GM12801 (cell line): ENCODE measurements at regions not wholly inside any gene's neighbourhood (a gene's known extent, or its start where the extent isn't known, plus 50 kb on each side); places are given as distances from the start of the nearest gene placed in this dataset.

ENCODE experiments used
- CTCF ChIP-seq: IDR thresholded peaks from one replicate; pipeline ENCODE4 v1.5.1; 2011; ENCODE audit warnings: control low read depth; ENCODE audit not compliant: insufficient read length; ENCODE audit errors: extremely low read depth

DNA sequence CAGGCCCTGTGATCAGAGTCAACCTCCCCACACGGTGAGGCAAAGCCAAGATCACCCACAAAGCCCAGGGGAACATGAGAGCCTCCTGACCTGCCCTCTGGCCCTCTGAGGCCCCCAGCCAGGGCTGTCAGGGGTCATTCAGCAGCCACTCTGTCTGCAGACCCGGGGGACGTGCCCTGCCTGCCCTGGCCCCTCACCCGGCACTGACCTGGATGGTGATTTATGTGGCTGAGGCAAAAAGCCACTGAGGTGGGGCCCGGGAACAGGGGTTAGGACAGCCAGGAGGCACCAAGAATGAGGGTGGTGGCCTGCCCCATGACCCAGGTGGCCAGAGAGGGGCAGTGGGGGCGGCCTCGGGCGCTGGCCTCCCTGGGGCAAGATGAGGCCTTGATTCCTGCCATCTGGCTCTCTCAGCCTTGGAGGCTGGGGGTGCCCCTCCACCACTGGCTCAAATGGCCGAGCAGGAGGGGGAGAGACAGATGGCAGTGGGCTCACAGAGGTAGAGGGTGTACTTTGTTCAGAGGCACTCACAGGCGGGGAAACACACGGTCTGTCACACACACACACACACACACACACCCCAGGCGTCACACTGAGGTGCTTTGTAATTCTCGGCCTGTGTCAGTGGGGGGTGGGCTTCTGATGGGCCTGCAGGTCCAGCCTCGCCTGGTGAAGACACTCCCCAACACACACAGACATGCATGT is 174.0 kb upstream of the GSE1 start:
- no peak for TF ChIP-seq CTCF

DNA sequence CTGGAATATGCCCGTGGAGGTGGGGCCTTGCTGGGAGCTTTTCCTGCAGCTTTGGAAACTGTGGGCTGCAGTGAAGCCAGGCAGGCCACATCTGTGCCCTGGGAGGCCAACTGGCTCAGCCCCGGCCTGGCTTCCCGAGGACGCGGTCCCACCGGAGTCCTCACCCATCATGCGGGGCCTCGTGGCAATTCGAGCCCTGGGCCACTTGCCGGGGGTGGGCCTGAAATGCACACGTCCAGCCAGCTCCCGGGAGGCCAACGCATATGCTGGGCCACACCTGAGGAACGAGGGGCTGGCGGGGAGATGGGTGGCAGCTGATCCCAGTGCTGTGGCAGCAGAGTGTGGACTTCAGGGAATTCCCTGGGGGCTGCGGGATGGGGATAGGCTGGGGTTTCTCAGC is 172.4 kb upstream of the GSE1 start:
- no peak for TF ChIP-seq CTCF

GRCh38 chr16:85441189-85441889 is 171.8 kb upstream of the GSE1 start:
- no peak for TF ChIP-seq CTCF

GRCh38 chr16:85441890-85442670 is 171.0 kb upstream of the GSE1 start:
- TF ChIP-seq CTCF, result no peak

DNA sequence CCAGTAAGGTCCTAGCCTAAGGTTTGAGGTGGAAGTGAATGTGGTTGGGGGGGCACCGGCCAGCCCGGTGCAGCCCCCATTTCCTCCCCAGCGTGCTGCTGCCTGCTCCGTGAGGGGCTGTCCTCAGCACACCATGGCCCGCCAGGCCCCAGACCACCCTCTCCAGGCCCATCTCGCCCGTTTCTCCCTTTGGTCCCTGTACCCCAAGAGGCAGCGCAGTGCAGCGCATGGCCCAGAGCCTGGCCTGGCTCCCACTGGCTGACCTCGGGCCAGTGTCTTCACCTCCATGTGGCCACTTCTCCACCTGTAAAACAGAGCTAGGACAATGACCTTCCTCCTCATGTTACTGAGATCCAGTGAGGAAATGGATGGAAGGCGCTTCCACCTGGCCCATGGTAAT is 170.0 kb upstream of the GSE1 start:
- no peak for TF ChIP-seq CTCF

DNA sequence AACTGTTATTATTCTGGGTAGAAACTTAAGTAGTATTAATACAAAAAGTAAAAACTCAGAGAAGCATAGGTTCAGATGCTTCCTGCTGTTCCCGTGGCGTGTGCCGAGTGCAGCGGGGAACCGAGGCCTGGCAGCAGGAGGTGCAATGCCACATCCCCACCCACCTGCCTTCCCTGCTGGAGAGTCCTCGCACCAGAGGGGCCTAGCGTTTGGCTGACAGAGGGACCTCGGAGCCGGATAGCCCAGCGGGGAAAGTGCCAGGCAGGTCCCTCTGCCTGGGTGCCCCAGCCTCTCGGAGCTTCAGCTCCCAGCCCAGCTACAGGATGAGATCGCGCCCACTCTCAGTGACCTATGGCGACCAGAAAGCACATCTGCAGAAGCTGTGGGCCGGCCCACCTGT is 169.6 kb upstream of the GSE1 start:
- no peak for TF ChIP-seq CTCF

DNA sequence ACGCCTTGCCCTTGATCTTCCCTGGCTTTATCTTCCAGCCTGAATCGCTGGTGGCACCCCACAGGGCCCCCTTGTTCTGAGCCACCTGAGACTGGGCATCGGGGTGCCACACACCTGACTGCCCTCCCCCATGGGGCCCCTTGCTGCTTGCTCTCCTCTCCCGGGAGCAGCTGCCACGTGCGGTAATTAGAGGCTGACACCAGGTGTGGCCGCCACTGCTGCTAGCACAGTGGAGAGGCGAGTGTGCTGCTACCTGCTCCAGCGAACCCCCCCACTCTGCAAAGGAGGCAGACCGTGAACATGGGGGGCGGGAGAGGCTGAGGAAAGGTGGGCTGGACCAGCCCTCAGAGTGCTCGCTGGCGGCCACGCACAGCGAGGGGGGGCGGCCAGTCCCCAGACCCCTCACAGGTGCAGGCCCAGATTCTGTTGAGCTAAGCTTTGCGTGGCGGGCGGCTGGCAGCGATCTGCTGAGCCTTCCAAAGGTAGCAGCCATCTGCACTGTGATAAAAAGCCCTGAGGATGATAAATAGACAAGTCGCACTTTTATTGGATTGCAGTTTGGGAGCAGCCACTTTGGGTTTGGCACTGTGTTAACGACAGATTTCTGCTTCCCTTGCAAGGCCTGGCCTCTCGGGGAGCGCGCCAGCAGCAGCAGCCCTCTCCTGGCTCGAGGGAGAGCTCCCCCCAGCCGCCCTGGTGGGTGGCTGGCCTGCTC is 167.9 kb upstream of the GSE1 start:
- no peak for TF ChIP-seq CTCF
